ENCODE measurements at regions not wholly inside any gene's neighbourhood (a gene's known extent, or its start where the extent isn't known, plus 50 kb on each side); places are given as distances from the start of the nearest gene placed in this dataset.

GRCh38 chr1:147840909-147841308 is 61.7 kb upstream of the GJA8 start:
- Histone ChIP-seq H3K27ac (ENCODE audit: low read length) (no peak overlapping the region), H3K4me1 (ENCODE audit: control insufficient read depth, insufficient read depth, low read length) (no peaks in the 10 kb centered on the region), H3K9me3 (ENCODE audit: control insufficient read depth, insufficient read depth, low read length) (no peaks in the 10 kb centered on the region), H3K36me3 (ENCODE audit: control insufficient read depth, insufficient read depth, low read length) (no peaks in the 10 kb centered on the region), H3K27me3 (ENCODE audit: control insufficient read depth, insufficient read depth, low read length) (no peaks in the 10 kb centered on the region), H3K4me3 (ENCODE audit: low read length) (no peak overlapping the region)
- ATAC-seq = no peak
- H3K36me3 Mint-ChIP-seq = no peaks in the 10 kb centered on the region
- peaks cover 13 to 27% of the 10 kb centered on the region in 2 donors for H3K27me3 Mint-ChIP-seq (ENCODE audit: low read depth in 2 of 2)
- intact Hi-C loops (cut with micrococcal nuclease) = no loop called here
- H3K4me3 Mint-ChIP-seq = no peak overlapping the region
- no peaks in the 10 kb centered on the region for H3K4me1 Mint-ChIP-seq
- H3K9me3 Mint-ChIP-seq = no peaks in the 10 kb centered on the region
- no peak for TF ChIP-seq CTCF (IDR thresholded peaks at IDR 0.05)
- peak in 1 of 2 donors; percentile 16 for DNase-seq
- WGBS (ENCODE audit: insufficient coverage) = 91% methylated on average over 4 of the region's 4 CpGs
- no peak overlapping the region for H3K27ac Mint-ChIP-seq

DNA sequence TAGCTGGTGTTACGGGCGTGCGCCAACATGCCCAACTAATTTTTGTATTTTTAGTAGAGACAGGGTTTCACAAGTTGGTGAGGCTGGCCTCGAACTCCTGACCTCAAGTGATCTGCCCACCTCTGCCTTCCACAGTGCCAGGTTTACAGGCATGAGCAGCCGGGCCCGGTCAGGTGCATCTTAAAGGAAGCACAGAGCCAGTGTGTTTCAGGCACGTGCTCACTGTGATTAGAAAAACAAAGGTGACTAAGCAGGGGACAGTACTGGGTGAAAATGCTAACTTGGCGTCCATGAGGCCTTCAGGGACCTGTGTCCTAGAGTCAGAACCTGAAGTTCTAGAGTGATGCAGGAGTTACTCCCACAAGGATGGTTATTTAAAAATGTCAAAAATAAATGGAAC is 60.0 kb upstream of the GJA8 start:
- no peaks in the 10 kb centered on the region for H3K4me1 ChIP-seq (ENCODE audit: control insufficient read depth, insufficient read depth, low read length)
- no peak overlapping the region for H3K27ac ChIP-seq (ENCODE audit: low read length)
- H3K9me3 ChIP-seq (ENCODE audit: control insufficient read depth, insufficient read depth, low read length) = no peaks in the 10 kb centered on the region
- no peak overlapping the region for H3K4me3 ChIP-seq (ENCODE audit: low read length)
- H3K27me3 ChIP-seq (ENCODE audit: control insufficient read depth, insufficient read depth, low read length) = no peaks in the 10 kb centered on the region
- Mint-ChIP-seq H3K27me3 (ENCODE audit: low read depth in 2 of 2) (peaks cover 6 to 24% of the 10 kb centered on the region in 2 donors), H3K9me3 (no peaks in the 10 kb centered on the region), H3K4me1 (no peaks in the 10 kb centered on the region), H3K27ac (no peak overlapping the region), H3K4me3 (no peak overlapping the region), H3K36me3 (no peaks in the 10 kb centered on the region)
- DNase-seq (no peak), ATAC-seq (no peak)
- WGBS (ENCODE audit: insufficient coverage) = 91% methylated on average over 8 of the region's 8 CpGs
- intact Hi-C loops (cut with micrococcal nuclease) = no loop called here
- TF ChIP-seq CTCF (IDR thresholded peaks at IDR 0.05) = no peak
- H3K36me3 ChIP-seq (ENCODE audit: control insufficient read depth, insufficient read depth, low read length) = no peaks in the 10 kb centered on the region

GRCh38 chr1:147843486-147843885 is 59.1 kb upstream of the GJA8 start:
- ATAC-seq (no peak), DNase-seq (no peak)
- WGBS (ENCODE audit: insufficient coverage) = 75% methylated on average over 2 of the region's 3 CpGs
- H3K4me3 Mint-ChIP-seq = no peak overlapping the region
- no peaks in the 10 kb centered on the region for H3K27me3 ChIP-seq (ENCODE audit: control insufficient read depth, insufficient read depth, low read length)
- no peak for TF ChIP-seq CTCF (IDR thresholded peaks at IDR 0.05)
- H3K36me3 ChIP-seq (ENCODE audit: control insufficient read depth, insufficient read depth, low read length) = no peaks in the 10 kb centered on the region
- H3K4me1 Mint-ChIP-seq = no peaks in the 10 kb centered on the region
- no peaks in the 10 kb centered on the region for H3K36me3 Mint-ChIP-seq
- H3K4me3 ChIP-seq (ENCODE audit: low read length) = no peak overlapping the region
- no peak overlapping the region for H3K27ac ChIP-seq (ENCODE audit: low read length)
- intact Hi-C loops (cut with micrococcal nuclease) = no loop called here
- H3K9me3 ChIP-seq (ENCODE audit: control insufficient read depth, insufficient read depth, low read length) = no peaks in the 10 kb centered on the region
- H3K27me3 Mint-ChIP-seq (ENCODE audit: low read depth in 2 of 2) = peaks cover 4 to 15% of the 10 kb centered on the region in 2 donors
- no peaks in the 10 kb centered on the region for H3K4me1 ChIP-seq (ENCODE audit: control insufficient read depth, insufficient read depth, low read length)
- H3K9me3 Mint-ChIP-seq = no peaks in the 10 kb centered on the region
- no peak overlapping the region for H3K27ac Mint-ChIP-seq

GRCh38 chr1:147847831-147848230 is 54.8 kb upstream of the GJA8 start:
- no peak for TF ChIP-seq CTCF (IDR thresholded peaks at IDR 0.05)
- Mint-ChIP-seq H3K27ac (no peak overlapping the region), H3K9me3 (no peaks in the 10 kb centered on the region), H3K36me3 (no peaks in the 10 kb centered on the region), H3K4me1 (no peaks in the 10 kb centered on the region), H3K4me3 (no peak overlapping the region), H3K27me3 (ENCODE audit: low read depth in 2 of 2) (peaks cover 5 to 14% of the 10 kb centered on the region in 2 donors)
- H3K9me3 ChIP-seq (ENCODE audit: control insufficient read depth, insufficient read depth, low read length) = no peaks in the 10 kb centered on the region
- 57% methylated on average over 1 of the region's 1 CpG for WGBS (ENCODE audit: insufficient coverage)
- DNase-seq (no peak), ATAC-seq (no peak)
- no peaks in the 10 kb centered on the region for H3K27me3 ChIP-seq (ENCODE audit: control insufficient read depth, insufficient read depth, low read length)
- H3K4me3 ChIP-seq (ENCODE audit: low read length) = no peak overlapping the region
- H3K27ac ChIP-seq (ENCODE audit: low read length) = no peak overlapping the region
- intact Hi-C loops (cut with micrococcal nuclease) = no loop called here
- H3K36me3 ChIP-seq (ENCODE audit: control insufficient read depth, insufficient read depth, low read length) = no peaks in the 10 kb centered on the region
- H3K4me1 ChIP-seq (ENCODE audit: control insufficient read depth, insufficient read depth, low read length) = no peaks in the 10 kb centered on the region

Measured in natural killer cell (primary cell).